Upper lobe of left lung (tissue), 6 donors: ENCODE measurements at regions not wholly inside any gene's neighbourhood (a gene's known extent, or its start where the extent isn't known, plus 50 kb on each side); places are given as distances from the start of the nearest gene placed in this dataset.

Experiments
- ATAC-seq, 2 donors: fragments of 200-7000 bp; cut with Tn5 transposase; one replicate each; pipeline ENCODE4 v1.9.1; 2022; ENCODE audit warnings: mild to moderate bottlenecking in 2 of 2, moderate library complexity in 2 of 2; ENCODE audit not compliant: low FRiP score in 2 of 2
- DNase-seq, 2 donors: peaks; one replicate each; pipeline ENCODE4 v3.0.0-alpha.2; 2019 to 2020
- H3K27ac ChIP-seq, 4 donors: fragments of 200-600 bp; sonication (generic); one replicate each; pipeline ENCODE4 v1.5.1; 2016 to 2019
- H3K27me3 ChIP-seq, 4 donors: fragments of 200-600 bp; sonication (generic); one replicate each; pipeline ENCODE4 v1.5.1; 2017 to 2019
- H3K36me3 ChIP-seq, 4 donors: fragments of 200-600 bp; sonication (generic); one replicate each; pipeline ENCODE4 v1.5.1; 2016 to 2019
- H3K4me1 ChIP-seq, 4 donors: fragments of 200-600 bp; sonication (generic); one replicate each; pipeline ENCODE4 v1.5.1; 2018 to 2019
- H3K4me3 ChIP-seq, 4 donors: fragments of 200-600 bp; sonication (generic); one replicate each; pipeline ENCODE4 v1.5.1; 2017 to 2019; ENCODE audit warnings: mild to moderate bottlenecking in 2 of 4, moderate library complexity in 1 of 4
- H3K9me3 ChIP-seq, 4 donors: fragments of 200-600 bp; sonication (generic); one replicate each; pipeline ENCODE4 v1.5.1; 2018 to 2019
- EP300 ChIP-seq, 4 donors: sonication (generic); formaldehyde crosslinking; IDR thresholded peaks; one replicate each; pipeline ENCODE4 v1.5.1; 2017; ENCODE audit warnings: antibody characterized with exemption in 4 of 4, control low read depth in 2 of 4
- POLR2A ChIP-seq, 4 donors: fragments of 450-650 bp; IDR thresholded peaks; one replicate each; pipeline ENCODE4 v1.5.1; 2016 to 2017; ENCODE audit warnings: antibody characterized with exemption in 4 of 4, mild to moderate bottlenecking in 2 of 4
- POLR2AphosphoS5 ChIP-seq, 2 donors: sonication (generic); formaldehyde crosslinking; IDR thresholded peaks; one replicate each; pipeline ENCODE4 v1.5.1; 2017; ENCODE audit warnings: antibody characterized with exemption in 2 of 2
- WGBS, 2 donors: methylation state at CpG; one replicate each; pipeline ENCODE4 v1.1.5; 2017 to 2018; 5-methylcytosine and 5-hydroxymethylcytosine counted together
- TF ChIP-seq, protein P1 (sequence below), 6 experiments: fragments of 450-650 bp in 4 of 6; fragments of 200-600 bp in 2 of 6; sonication (generic) in 2 of 6; IDR thresholded peaks; one replicate each; pipeline ENCODE4 v1.5.1; 2016 to 2019; ENCODE audit warnings: antibody characterized with exemption in 6 of 6
- donor health status: DM: no; HTN: no; CAD: no; lungs with moderate emphysema.
- donor health status: DM: no; HTN: yes; CAD: no; lungs with severe emphysema.

GRCh38 chr5:98627121-98627520 lies 146.3 kb upstream of the RGMB start:
- ATAC-seq (no peak), DNase-seq (no peak)
- Histone ChIP-seq H3K36me3 (no peaks in the 10 kb centered on the region), H3K9me3 (peaks cover 0 to 4% (median 0%) of the 10 kb centered on the region in 4 donors), H3K4me1 (no peaks in the 10 kb centered on the region), H3K27ac (no peak overlapping the region), H3K27me3 (no peaks in the 10 kb centered on the region), H3K4me3 (no peak overlapping the region)
- TF ChIP-seq EP300 (IDR thresholded peaks at IDR 0.05), result no peak
- TF ChIP-seq, protein P1, sequence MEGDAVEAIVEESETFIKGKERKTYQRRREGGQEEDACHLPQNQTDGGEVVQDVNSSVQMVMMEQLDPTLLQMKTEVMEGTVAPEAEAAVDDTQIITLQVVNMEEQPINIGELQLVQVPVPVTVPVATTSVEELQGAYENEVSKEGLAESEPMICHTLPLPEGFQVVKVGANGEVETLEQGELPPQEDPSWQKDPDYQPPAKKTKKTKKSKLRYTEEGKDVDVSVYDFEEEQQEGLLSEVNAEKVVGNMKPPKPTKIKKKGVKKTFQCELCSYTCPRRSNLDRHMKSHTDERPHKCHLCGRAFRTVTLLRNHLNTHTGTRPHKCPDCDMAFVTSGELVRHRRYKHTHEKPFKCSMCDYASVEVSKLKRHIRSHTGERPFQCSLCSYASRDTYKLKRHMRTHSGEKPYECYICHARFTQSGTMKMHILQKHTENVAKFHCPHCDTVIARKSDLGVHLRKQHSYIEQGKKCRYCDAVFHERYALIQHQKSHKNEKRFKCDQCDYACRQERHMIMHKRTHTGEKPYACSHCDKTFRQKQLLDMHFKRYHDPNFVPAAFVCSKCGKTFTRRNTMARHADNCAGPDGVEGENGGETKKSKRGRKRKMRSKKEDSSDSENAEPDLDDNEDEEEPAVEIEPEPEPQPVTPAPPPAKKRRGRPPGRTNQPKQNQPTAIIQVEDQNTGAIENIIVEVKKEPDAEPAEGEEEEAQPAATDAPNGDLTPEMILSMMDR (IDR thresholded peaks at IDR 0.05), result no peak
- no peak for TF ChIP-seq POLR2AphosphoS5 (IDR thresholded peaks at IDR 0.05)
- no peak for TF ChIP-seq POLR2A (IDR thresholded peaks at IDR 0.05)
- 80 to 91% methylated on average over 3 of the region's 3 CpGs for WGBS, 2 donors

- Histone ChIP-seq H3K27ac (no peak overlapping the region), H3K4me3 (no peak overlapping the region), H3K9me3 (peaks cover 0 to 4% (median 0%) of the 10 kb centered on the region in 4 donors), H3K36me3 (no peaks in the 10 kb centered on the region), H3K4me1 (no peaks in the 10 kb centered on the region), H3K27me3 (no peaks in the 10 kb centered on the region)
- TF ChIP-seq POLR2AphosphoS5 (IDR thresholded peaks at IDR 0.05), result no peak
- no peak for TF ChIP-seq POLR2A (IDR thresholded peaks at IDR 0.05)
- TF ChIP-seq EP300 (IDR thresholded peaks at IDR 0.05), result no peak
- TF ChIP-seq, protein P1 (IDR thresholded peaks at IDR 0.05), result no peak
- ATAC-seq (no peak), DNase-seq (no peak)
- WGBS, 2 donors, result 86% methylated on average over 1 of the region's 1 CpG
Measured at GRCh38 chr5:98630621-98631020, 142.8 kb upstream of the RGMB start.

DNA sequence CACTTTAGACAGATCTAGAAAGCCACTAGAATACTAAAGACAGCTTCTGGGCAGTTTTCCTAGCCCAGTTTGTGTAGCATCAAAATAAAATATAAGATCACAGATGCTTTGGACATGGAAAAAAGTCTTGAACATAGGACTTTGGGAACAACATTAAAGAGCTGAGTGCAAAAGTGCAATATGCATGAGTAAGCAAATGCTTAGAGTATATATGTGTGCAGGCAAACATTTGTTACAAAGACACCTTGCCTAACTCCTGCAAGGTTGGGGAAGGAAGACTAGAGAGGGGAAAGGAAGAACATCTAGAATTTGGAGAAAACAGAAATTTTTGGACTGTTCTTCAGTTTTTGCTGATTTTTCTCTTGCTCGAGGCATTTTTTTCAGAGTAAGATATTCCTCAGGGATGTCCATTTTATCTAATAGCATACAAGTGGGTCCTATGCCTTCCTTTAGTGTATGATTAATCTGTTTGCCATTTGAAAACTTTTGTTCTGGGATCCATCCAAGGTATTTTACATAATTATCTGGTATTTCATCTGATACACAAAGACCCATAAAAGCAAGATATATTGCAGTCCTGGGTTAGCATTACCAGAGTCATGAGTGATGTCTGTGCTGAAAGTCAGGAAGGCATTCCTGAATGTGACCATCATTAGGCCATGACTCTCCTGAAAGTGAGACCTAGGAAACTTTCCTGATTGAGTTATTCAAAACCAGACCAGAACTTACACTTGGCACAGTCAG lies 142.0 kb upstream of the RGMB start:
- WGBS, 2 donors, result 75 to 83% methylated on average over 1 of the region's 1 CpG
- Histone ChIP-seq H3K36me3 (no peaks in the 10 kb centered on the region), H3K4me1 (no peaks in the 10 kb centered on the region), H3K9me3 (peaks cover 0 to 4% (median 0%) of the 10 kb centered on the region in 4 donors), H3K4me3 (no peak overlapping the region), H3K27ac (no peak overlapping the region), H3K27me3 (no peaks in the 10 kb centered on the region)
- no peak for ATAC-seq
- TF ChIP-seq EP300 (IDR thresholded peaks at IDR 0.05), result no peak
- DNase-seq, result no peak

GRCh38 chr5:98635656-98636055 lies 137.8 kb upstream of the RGMB start:
- Histone ChIP-seq H3K27ac (no peak overlapping the region), H3K9me3 (no peaks in the 10 kb centered on the region), H3K27me3 (no peaks in the 10 kb centered on the region), H3K4me1 (no peaks in the 10 kb centered on the region), H3K4me3 (no peak overlapping the region), H3K36me3 (no peaks in the 10 kb centered on the region)
- TF ChIP-seq POLR2A (IDR thresholded peaks at IDR 0.05), result no peak
- TF ChIP-seq EP300 (IDR thresholded peaks at IDR 0.05), result no peak
- TF ChIP-seq, protein P1 (IDR thresholded peaks at IDR 0.05), result no peak
- no peak for TF ChIP-seq POLR2AphosphoS5 (IDR thresholded peaks at IDR 0.05)
- DNase-seq, result no peak
- 34 to 45% methylated on average over 3 of the region's 3 CpGs for WGBS, 2 donors
- ATAC-seq, result no peak

- no peaks in the 10 kb centered on the region for H3K27me3 ChIP-seq
- H3K9me3 ChIP-seq, result no peaks in the 10 kb centered on the region
- DNase-seq (no peak), ATAC-seq (no peak)
- H3K4me1 ChIP-seq, result no peaks in the 10 kb centered on the region
- H3K4me3 ChIP-seq, result no peak overlapping the region
- WGBS, 2 donors, result 91 to 95% methylated on average over 1 of the region's 1 CpG
- H3K27ac ChIP-seq, result no peak overlapping the region
- no peak for TF ChIP-seq EP300 (IDR thresholded peaks at IDR 0.05)
- no peak for TF ChIP-seq POLR2AphosphoS5 (IDR thresholded peaks at IDR 0.05)
- TF ChIP-seq POLR2A (IDR thresholded peaks at IDR 0.05), result no peak
- TF ChIP-seq, protein P1 (IDR thresholded peaks at IDR 0.05), result no peak
- H3K36me3 ChIP-seq, result no peaks in the 10 kb centered on the region
Measured at GRCh38 chr5:98637116-98637515, 136.3 kb upstream of the RGMB start.
